Astrocyte (in vitro differentiated cells and primary cell): ENCODE measurements at regions not wholly inside any gene's neighbourhood (a gene's known extent, or its start where the extent isn't known, plus 50 kb on each side); places are given as distances from the start of the nearest gene placed in this dataset.

Experiments used
- CTCF ChIP-seq: IDR thresholded peaks from 2 replicates; pipeline ENCODE4 v1.5.1; 2011; ENCODE audit warnings: low read depth, mild to moderate bottlenecking, inconsistent platforms, low read length, moderate library complexity; ENCODE audit not compliant: insufficient read depth
- EZH2 ChIP-seq: IDR thresholded peaks from 2 replicates; pipeline ENCODE4 v1.6.1; 2012; ENCODE audit warnings: mild to moderate bottlenecking, low read length, inconsistent platforms; ENCODE audit not compliant: insufficient read depth

GRCh38 chr3:177282119-177282655 is 84.9 kb upstream of the TBL1XR1 start:
- TF ChIP-seq CTCF, result no peak
- TF ChIP-seq EZH2, result no peak
